ENCODE measurements at regions not wholly inside any gene's neighbourhood (a gene's known extent, or its start where the extent isn't known, plus 50 kb on each side); places are given as distances from the start of the nearest gene placed in this dataset.

GRCh38 chr9:8106362-8106761, 306.8 kb upstream of the DMAC1 start:
- no peak overlapping the region for H3K4me3 ChIP-seq (ENCODE audit: low read length)
- TF ChIP-seq CTCF (conservative IDR thresholded peaks at IDR 0.05; ENCODE audit: low read depth, low read length), result no peak
- no peak for DNase-seq (ENCODE audit: low read depth)

- H3K4me3 ChIP-seq (ENCODE audit: low read length), result no peak overlapping the region
- TF ChIP-seq CTCF (conservative IDR thresholded peaks at IDR 0.05; ENCODE audit: low read depth, low read length), result no peak
- DNase-seq (ENCODE audit: low read depth), result no peak
Observed at GRCh38 chr9:8101607-8102006, 302.0 kb upstream of the DMAC1 start.

- no peak for TF ChIP-seq CTCF (conservative IDR thresholded peaks at IDR 0.05; ENCODE audit: low read depth, low read length)
- H3K4me3 ChIP-seq (ENCODE audit: low read length), result no peak overlapping the region
- no peak for DNase-seq (ENCODE audit: low read depth)
Observed at GRCh38 chr9:8096091-8096490, 296.5 kb upstream of the DMAC1 start.

- H3K4me3 ChIP-seq (ENCODE audit: low read length), result no peak overlapping the region
- DNase-seq (ENCODE audit: low read depth), result no peak
- TF ChIP-seq CTCF (conservative IDR thresholded peaks at IDR 0.05; ENCODE audit: low read depth, low read length), result no peak
Observed at GRCh38 chr9:8095672-8096086, 296.1 kb upstream of the DMAC1 start.

GRCh38 chr9:8088477-8088876, 288.9 kb upstream of the DMAC1 start:
- DNase-seq (ENCODE audit: low read depth), result no peak
- no peak overlapping the region for H3K4me3 ChIP-seq (ENCODE audit: low read length)
- no peak for TF ChIP-seq CTCF (conservative IDR thresholded peaks at IDR 0.05; ENCODE audit: low read depth, low read length)

- TF ChIP-seq CTCF (conservative IDR thresholded peaks at IDR 0.05; ENCODE audit: low read depth, low read length), result no peak
- no peak for DNase-seq (ENCODE audit: low read depth)
- H3K4me3 ChIP-seq (ENCODE audit: low read length), result no peak overlapping the region
Observed at GRCh38 chr9:8085986-8086385, 286.4 kb upstream of the DMAC1 start.

GRCh38 chr9:8078641-8079140, 279.1 kb upstream of the DMAC1 start:
- DNase-seq (ENCODE audit: low read depth), result no peak
- H3K4me3 ChIP-seq (ENCODE audit: low read length), result no peak overlapping the region
- TF ChIP-seq CTCF (conservative IDR thresholded peaks at IDR 0.05; ENCODE audit: low read depth, low read length), result no peak

Measured in retinal pigment epithelial cell (primary cell).